Activated T-cell treated with anti-CD3 and anti-CD28 coated beads for 1 hour (primary cell): ENCODE measurements at regions not wholly inside any gene's neighbourhood (a gene's known extent, or its start where the extent isn't known, plus 50 kb on each side); places are given as distances from the start of the nearest gene placed in this dataset.
A peak's percentile ranks its signal among the peaks of the same experiment; 100 is the strongest.

Source experiments
- DNase-seq: peaks from one replicate; pipeline ENCODE4 v3.0.0-alpha.2; 2020; ENCODE audit warnings: low read depth

GRCh38 chr6:99868074-99868702, 125.8 kb downstream of the MCHR2 start:
- peak; percentile 65 for DNase-seq
